Neural progenitor cell (in vitro differentiated cells): ENCODE measurements at regions not wholly inside any gene's neighbourhood (a gene's known extent, or its start where the extent isn't known, plus 50 kb on each side); places are given as distances from the start of the nearest gene placed in this dataset.

Experiments used
- CTCF ChIP-seq: fragments of 200-600 bp; sonication (generic); IDR thresholded peaks from 2 replicates; pipeline ENCODE4 v1.5.1; 2017; ENCODE audit warnings: antibody characterized with exemption, mild to moderate bottlenecking
- EZH2 ChIP-seq: fragments of 200-600 bp; sonication (generic); IDR thresholded peaks from 2 replicates; pipeline ENCODE4 v1.6.1; 2017; ENCODE audit warnings: antibody characterized with exemption, mild to moderate bottlenecking, moderate library complexity
- EZH2phosphoT487 ChIP-seq: fragments of 200-600 bp; sonication (generic); IDR thresholded peaks from 2 replicates; pipeline ENCODE4 v1.6.1; 2017; ENCODE audit warnings: antibody characterized with exemption

DNA sequence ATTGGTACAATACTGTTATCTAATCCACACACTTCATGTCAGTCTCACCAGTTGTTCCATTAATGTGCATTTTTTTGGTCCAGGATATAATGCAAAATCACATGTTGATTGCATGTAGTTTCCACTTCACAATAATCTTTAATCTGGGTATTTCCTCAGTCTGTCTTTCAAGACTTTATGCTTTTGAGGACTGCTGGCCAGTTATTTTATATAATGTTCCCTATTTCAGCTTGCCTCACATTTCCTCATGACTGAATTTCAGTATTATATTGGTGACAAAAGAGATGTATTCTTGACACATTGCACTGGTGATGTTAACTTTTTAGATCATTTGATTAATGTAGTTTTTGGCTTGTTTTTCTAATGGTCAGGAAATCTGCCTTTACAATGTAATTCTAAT, 368.3 kb downstream of the IRS2 start:
- no peak for TF ChIP-seq CTCF
- no peak for TF ChIP-seq EZH2
- no peak for TF ChIP-seq EZH2phosphoT487
